NCI-H345 treated with DMSO at 0.1 percent for 48 hours (cell line): ENCODE measurements at regions not wholly inside any gene's neighbourhood (a gene's known extent, or its start where the extent isn't known, plus 50 kb on each side); places are given as distances from the start of the nearest gene placed in this dataset.

Experiments
- DNase-seq: peaks from one replicate; lab custom pipeline; 2025; ENCODE audit not compliant: unreplicated experiment; lab: John Stamatoyannopoulos, UW

- DNase-seq, result no peak
These were observed 173.9 kb upstream of the ZNF462 start for GRCh38 chr9:106689089-106689488.

- no peak for DNase-seq
These were observed 171.3 kb upstream of the ZNF462 start for GRCh38 chr9:106691627-106692026.

- DNase-seq, result no peak
These were observed 169.4 kb upstream of the ZNF462 start for GRCh38 chr9:106693558-106693957.

GRCh38 chr9:106696804-106697203 is 166.2 kb upstream of the ZNF462 start:
- no peak for DNase-seq

GRCh38 chr9:106697390-106697749 is 165.6 kb upstream of the ZNF462 start:
- DNase-seq, result no peak

- peak; percentile 84 for DNase-seq
These were observed 165.0 kb upstream of the ZNF462 start for GRCh38 chr9:106697750-106698502.

GRCh38 chr9:106700676-106701075 is 162.3 kb upstream of the ZNF462 start:
- DNase-seq, result no peak

GRCh38 chr9:106701611-106702010 is 161.4 kb upstream of the ZNF462 start:
- no peak for DNase-seq

- no peak for DNase-seq
These were observed 158.8 kb upstream of the ZNF462 start for GRCh38 chr9:106704056-106704615.

- no peak for DNase-seq
These were observed 155.7 kb upstream of the ZNF462 start for GRCh38 chr9:106707291-106707690.

GRCh38 chr9:106707738-106708474 is 155.1 kb upstream of the ZNF462 start:
- no peak for DNase-seq

- DNase-seq, result no peak
These were observed 154.4 kb upstream of the ZNF462 start for GRCh38 chr9:106708475-106709146.

- no peak for DNase-seq
These were observed 150.7 kb upstream of the ZNF462 start for GRCh38 chr9:106712279-106712678.

GRCh38 chr9:106713206-106713605 is 149.8 kb upstream of the ZNF462 start:
- DNase-seq, result no peak

- no peak for DNase-seq
These were observed 146.1 kb upstream of the ZNF462 start for GRCh38 chr9:106716820-106717219.

GRCh38 chr9:106717686-106718085 is 145.3 kb upstream of the ZNF462 start:
- no peak for DNase-seq

GRCh38 chr9:106718936-106719335 is 144.0 kb upstream of the ZNF462 start:
- DNase-seq, result no peak

GRCh38 chr9:106722051-106722753 is 140.8 kb upstream of the ZNF462 start:
- DNase-seq, result no peak

- no peak for DNase-seq
These were observed 139.0 kb upstream of the ZNF462 start for GRCh38 chr9:106723926-106724325.

GRCh38 chr9:106724566-106724965 is 138.4 kb upstream of the ZNF462 start:
- no peak for DNase-seq
